ENCODE measurements at regions not wholly inside any gene's neighbourhood (a gene's known extent, or its start where the extent isn't known, plus 50 kb on each side); places are given as distances from the start of the nearest gene placed in this dataset.

- H3K9me3 ChIP-seq, result no peaks in the 10 kb centered on the region
- no peaks in the 10 kb centered on the region for H3K4me1 ChIP-seq
- intact Hi-C loops (cut with DNase I), result no loop called here
- H3K36me3 ChIP-seq (ENCODE audit: insufficient read depth in 1 of 2, low read depth in 1 of 2), result no peaks in the 10 kb centered on the region
- no peak overlapping the region for H3K4me3 ChIP-seq
- TF ChIP-seq, protein P1, sequence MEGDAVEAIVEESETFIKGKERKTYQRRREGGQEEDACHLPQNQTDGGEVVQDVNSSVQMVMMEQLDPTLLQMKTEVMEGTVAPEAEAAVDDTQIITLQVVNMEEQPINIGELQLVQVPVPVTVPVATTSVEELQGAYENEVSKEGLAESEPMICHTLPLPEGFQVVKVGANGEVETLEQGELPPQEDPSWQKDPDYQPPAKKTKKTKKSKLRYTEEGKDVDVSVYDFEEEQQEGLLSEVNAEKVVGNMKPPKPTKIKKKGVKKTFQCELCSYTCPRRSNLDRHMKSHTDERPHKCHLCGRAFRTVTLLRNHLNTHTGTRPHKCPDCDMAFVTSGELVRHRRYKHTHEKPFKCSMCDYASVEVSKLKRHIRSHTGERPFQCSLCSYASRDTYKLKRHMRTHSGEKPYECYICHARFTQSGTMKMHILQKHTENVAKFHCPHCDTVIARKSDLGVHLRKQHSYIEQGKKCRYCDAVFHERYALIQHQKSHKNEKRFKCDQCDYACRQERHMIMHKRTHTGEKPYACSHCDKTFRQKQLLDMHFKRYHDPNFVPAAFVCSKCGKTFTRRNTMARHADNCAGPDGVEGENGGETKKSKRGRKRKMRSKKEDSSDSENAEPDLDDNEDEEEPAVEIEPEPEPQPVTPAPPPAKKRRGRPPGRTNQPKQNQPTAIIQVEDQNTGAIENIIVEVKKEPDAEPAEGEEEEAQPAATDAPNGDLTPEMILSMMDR (IDR thresholded peaks at IDR 0.05), result no peak
- DNase-seq (no peak), ATAC-seq (no peak)
- H3K27me3 ChIP-seq (ENCODE audit: insufficient read depth in 3 of 3, low read length in 2 of 3), result no peaks in the 10 kb centered on the region
- WGBS, 3 donors, result 34 to 42% (median 37%) methylated on average over 7 of the region's 7 CpGs
- H3K27ac ChIP-seq, result no peak overlapping the region
These were observed 351.7 kb downstream of the IRX2 start for GRCh38 chr5:2399804-2400203.

GRCh38 chr5:2399096-2399495 is 352.4 kb downstream of the IRX2 start:
- intact Hi-C loops (cut with DNase I), result no loop called here
- Histone ChIP-seq H3K4me3 (no peak overlapping the region), H3K27me3 (ENCODE audit: insufficient read depth in 3 of 3, low read length in 2 of 3) (no peaks in the 10 kb centered on the region), H3K36me3 (ENCODE audit: insufficient read depth in 1 of 2, low read depth in 1 of 2) (no peaks in the 10 kb centered on the region), H3K4me1 (no peaks in the 10 kb centered on the region), H3K9me3 (no peaks in the 10 kb centered on the region), H3K27ac (no peak overlapping the region)
- TF ChIP-seq, protein P1 (IDR thresholded peaks at IDR 0.05), result no peak
- WGBS, 3 donors, result 41 to 51% (median 48%) methylated on average over 4 of the region's 4 CpGs
- DNase-seq (no peak), ATAC-seq (no peak)

DNA sequence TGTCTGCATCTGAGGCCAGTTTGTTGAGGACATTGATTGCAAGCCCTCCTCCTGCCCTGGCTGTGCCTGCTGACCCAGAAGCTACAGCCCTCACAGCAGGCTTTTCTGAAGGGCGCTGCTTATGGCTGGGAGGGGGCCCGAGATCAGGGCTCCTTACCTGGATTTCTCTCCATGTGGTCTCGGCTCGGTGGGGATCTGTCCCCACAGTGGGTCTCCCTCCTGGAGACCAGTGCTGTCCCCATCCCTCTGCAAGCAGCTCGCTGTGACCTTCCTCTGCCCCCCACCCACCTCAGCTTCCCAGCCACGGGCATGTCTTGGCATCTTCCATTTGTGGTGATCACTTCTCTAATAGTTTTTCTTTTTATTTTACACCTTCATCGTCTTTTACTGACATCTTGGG is 357.9 kb downstream of the IRX2 start:
- WGBS, 3 donors, result 77 to 89% (median 81%) methylated on average over 7 of the region's 7 CpGs
- H3K27me3 ChIP-seq (ENCODE audit: insufficient read depth in 3 of 3, low read length in 2 of 3), result peaks cover 0 to 4% (median 0%) of the 10 kb centered on the region in 3 donors
- TF ChIP-seq, protein P1 (IDR thresholded peaks at IDR 0.05), result no peak
- intact Hi-C loops (cut with DNase I), result no loop called here
- no peaks in the 10 kb centered on the region for H3K9me3 ChIP-seq
- H3K36me3 ChIP-seq (ENCODE audit: insufficient read depth in 1 of 2, low read depth in 1 of 2), result no peaks in the 10 kb centered on the region
- no peak for DNase-seq
- no peak overlapping the region for H3K4me3 ChIP-seq
- ATAC-seq, result no peak
- no peaks in the 10 kb centered on the region for H3K4me1 ChIP-seq
- H3K27ac ChIP-seq, result no peak overlapping the region

DNA sequence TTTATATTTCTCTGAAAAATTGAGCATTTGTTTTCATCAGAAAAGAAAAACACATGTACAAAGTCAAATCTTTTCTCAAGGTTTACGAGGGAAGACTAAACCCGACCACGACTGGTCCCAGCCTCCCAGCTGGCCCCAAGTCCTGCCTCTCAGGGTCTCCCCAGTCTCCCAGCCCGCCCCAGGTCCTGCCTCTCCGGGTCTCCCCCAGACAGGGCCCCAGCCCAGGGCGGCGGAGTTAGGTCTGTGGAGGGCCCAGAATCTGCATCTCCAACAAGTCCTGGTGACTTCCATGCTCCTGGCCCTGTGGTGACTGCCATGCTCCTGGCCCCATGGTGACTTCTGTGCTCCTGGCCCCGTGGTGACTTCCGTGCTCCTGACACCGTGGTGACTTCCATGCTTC is 359.9 kb downstream of the IRX2 start:
- WGBS, 3 donors, result 72 to 81% (median 73%) methylated on average over 10 of the region's 10 CpGs
- TF ChIP-seq, protein P1 (IDR thresholded peaks at IDR 0.05), result no peak
- H3K9me3 ChIP-seq, result no peaks in the 10 kb centered on the region
- no peak for DNase-seq
- no peaks in the 10 kb centered on the region for H3K4me1 ChIP-seq
- no peaks in the 10 kb centered on the region for H3K36me3 ChIP-seq (ENCODE audit: insufficient read depth in 1 of 2, low read depth in 1 of 2)
- no peak overlapping the region for H3K4me3 ChIP-seq
- no peak overlapping the region for H3K27ac ChIP-seq
- peaks cover 0 to 5% (median 4%) of the 10 kb centered on the region in 3 donors for H3K27me3 ChIP-seq (ENCODE audit: insufficient read depth in 3 of 3, low read length in 2 of 3)
- ATAC-seq, result no peak
- intact Hi-C loops (cut with DNase I), result no loop called here

GRCh38 chr5:2391021-2391420 is 360.5 kb downstream of the IRX2 start:
- ATAC-seq (no peak), DNase-seq (no peak)
- Histone ChIP-seq H3K27me3 (ENCODE audit: insufficient read depth in 3 of 3, low read length in 2 of 3) (peaks cover 0 to 5% (median 4%) of the 10 kb centered on the region in 3 donors), H3K36me3 (ENCODE audit: insufficient read depth in 1 of 2, low read depth in 1 of 2) (no peaks in the 10 kb centered on the region), H3K4me3 (no peak overlapping the region), H3K9me3 (no peaks in the 10 kb centered on the region), H3K4me1 (no peaks in the 10 kb centered on the region), H3K27ac (no peak overlapping the region)
- 83 to 90% (median 90%) methylated on average over 10 of the region's 10 CpGs for WGBS, 3 donors
- TF ChIP-seq, protein P1 (IDR thresholded peaks at IDR 0.05), result no peak
- intact Hi-C loops (cut with DNase I), result no loop called here
